ENCODE measurements at regions not wholly inside any gene's neighbourhood (a gene's known extent, or its start where the extent isn't known, plus 50 kb on each side); places are given as distances from the start of the nearest gene placed in this dataset.

DNA sequence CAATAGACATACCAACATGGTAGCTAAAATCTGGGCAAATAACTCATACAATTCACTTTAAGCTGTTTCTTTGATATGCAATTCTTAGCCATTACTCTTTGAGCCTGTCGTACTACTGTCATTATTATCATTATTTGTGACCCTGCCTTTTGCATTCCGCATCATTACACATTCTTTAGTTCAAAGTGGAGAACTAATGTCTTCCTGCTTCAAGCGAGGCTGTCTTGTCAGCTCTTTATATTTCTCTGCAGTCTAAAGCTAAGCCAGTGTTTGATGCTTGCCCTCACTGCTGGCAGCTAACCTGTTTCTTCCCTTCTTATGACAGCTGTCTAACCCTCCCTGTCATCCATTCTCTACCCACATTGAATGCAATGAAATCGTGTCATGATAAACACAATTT is 186.8 kb downstream of the FAT4 start:
- TF ChIP-seq EZH2 (IDR thresholded peaks at IDR 0.05; ENCODE audit: borderline replicate concordance, low read depth, low read length, severe bottlenecking): no peak
- TF ChIP-seq, protein P1, sequence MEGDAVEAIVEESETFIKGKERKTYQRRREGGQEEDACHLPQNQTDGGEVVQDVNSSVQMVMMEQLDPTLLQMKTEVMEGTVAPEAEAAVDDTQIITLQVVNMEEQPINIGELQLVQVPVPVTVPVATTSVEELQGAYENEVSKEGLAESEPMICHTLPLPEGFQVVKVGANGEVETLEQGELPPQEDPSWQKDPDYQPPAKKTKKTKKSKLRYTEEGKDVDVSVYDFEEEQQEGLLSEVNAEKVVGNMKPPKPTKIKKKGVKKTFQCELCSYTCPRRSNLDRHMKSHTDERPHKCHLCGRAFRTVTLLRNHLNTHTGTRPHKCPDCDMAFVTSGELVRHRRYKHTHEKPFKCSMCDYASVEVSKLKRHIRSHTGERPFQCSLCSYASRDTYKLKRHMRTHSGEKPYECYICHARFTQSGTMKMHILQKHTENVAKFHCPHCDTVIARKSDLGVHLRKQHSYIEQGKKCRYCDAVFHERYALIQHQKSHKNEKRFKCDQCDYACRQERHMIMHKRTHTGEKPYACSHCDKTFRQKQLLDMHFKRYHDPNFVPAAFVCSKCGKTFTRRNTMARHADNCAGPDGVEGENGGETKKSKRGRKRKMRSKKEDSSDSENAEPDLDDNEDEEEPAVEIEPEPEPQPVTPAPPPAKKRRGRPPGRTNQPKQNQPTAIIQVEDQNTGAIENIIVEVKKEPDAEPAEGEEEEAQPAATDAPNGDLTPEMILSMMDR (IDR thresholded peaks at IDR 0.05; ENCODE audit: extremely low read depth in 1 of 2, insufficient read depth in 1 of 2, low read depth in 1 of 2, low read length in 2 of 2): no peak
- no peak for TF ChIP-seq POLR2AphosphoS5 (IDR thresholded peaks at IDR 0.05; ENCODE audit: insufficient read depth, low read depth, low read length)
